Panc1 (cell line): ENCODE measurements at regions not wholly inside any gene's neighbourhood (a gene's known extent, or its start where the extent isn't known, plus 50 kb on each side); places are given as distances from the start of the nearest gene placed in this dataset.

Experiments
- POLR2AphosphoS5 ChIP-seq: IDR thresholded peaks from 2 replicates; pipeline ENCODE4 v1.6.1; 2012; ENCODE audit warnings: mild to moderate bottlenecking, low read depth, low read length, moderate library complexity
- SIN3A ChIP-seq: IDR thresholded peaks from 2 replicates; pipeline ENCODE4 v1.6.1; 2012; ENCODE audit warnings: low read depth, mild to moderate bottlenecking, low read length, moderate library complexity, borderline replicate concordance; ENCODE audit not compliant: insufficient read depth
- TF ChIP-seq, protein P1 (sequence below), 2 experiments: IDR thresholded peaks; 2 replicates each; pipeline ENCODE4 v1.6.1; 2011 to 2012; ENCODE audit warnings: low read depth in 2 of 2, control low read depth in 1 of 2, low read length in 1 of 2, mild to moderate bottlenecking in 1 of 2, moderate library complexity in 1 of 2; ENCODE audit not compliant: insufficient read depth in 1 of 2
- TF ChIP-seq, protein P2 (sequence below): fragments of 450-650 bp; IDR thresholded peaks from 2 replicates; pipeline ENCODE4 v1.5.1; 2017; ENCODE audit warnings: mild to moderate bottlenecking

DNA sequence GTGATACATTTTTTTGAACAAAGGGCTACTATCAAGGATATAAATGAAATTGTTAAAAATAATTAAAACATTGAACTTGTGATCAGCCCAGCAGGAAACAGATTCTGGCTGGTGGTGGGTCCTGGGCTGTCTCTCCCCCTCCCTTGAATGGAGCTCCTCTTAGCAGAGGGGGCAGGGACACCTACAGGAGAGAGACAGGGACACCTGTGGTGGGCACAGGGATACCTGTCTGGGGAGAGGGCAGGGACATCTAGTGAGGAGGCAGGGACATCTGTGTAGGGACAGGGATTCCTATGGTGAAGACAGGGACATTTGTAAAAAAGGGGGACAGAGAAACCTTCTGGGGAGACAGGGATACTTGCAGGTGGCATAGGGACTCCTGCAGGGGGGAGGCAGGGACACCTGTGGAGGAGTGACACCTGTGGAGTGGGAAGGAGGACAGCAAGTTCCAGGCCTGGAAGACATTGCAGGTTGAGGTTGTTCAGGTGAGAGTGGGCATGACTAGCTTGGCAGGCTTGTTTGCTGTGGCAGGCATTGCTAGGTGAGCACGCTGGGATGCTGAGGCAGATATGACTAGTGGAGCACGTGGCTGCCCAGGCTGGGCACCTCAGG, 264.2 kb downstream of the IRX2 start:
- TF ChIP-seq, protein P1, sequence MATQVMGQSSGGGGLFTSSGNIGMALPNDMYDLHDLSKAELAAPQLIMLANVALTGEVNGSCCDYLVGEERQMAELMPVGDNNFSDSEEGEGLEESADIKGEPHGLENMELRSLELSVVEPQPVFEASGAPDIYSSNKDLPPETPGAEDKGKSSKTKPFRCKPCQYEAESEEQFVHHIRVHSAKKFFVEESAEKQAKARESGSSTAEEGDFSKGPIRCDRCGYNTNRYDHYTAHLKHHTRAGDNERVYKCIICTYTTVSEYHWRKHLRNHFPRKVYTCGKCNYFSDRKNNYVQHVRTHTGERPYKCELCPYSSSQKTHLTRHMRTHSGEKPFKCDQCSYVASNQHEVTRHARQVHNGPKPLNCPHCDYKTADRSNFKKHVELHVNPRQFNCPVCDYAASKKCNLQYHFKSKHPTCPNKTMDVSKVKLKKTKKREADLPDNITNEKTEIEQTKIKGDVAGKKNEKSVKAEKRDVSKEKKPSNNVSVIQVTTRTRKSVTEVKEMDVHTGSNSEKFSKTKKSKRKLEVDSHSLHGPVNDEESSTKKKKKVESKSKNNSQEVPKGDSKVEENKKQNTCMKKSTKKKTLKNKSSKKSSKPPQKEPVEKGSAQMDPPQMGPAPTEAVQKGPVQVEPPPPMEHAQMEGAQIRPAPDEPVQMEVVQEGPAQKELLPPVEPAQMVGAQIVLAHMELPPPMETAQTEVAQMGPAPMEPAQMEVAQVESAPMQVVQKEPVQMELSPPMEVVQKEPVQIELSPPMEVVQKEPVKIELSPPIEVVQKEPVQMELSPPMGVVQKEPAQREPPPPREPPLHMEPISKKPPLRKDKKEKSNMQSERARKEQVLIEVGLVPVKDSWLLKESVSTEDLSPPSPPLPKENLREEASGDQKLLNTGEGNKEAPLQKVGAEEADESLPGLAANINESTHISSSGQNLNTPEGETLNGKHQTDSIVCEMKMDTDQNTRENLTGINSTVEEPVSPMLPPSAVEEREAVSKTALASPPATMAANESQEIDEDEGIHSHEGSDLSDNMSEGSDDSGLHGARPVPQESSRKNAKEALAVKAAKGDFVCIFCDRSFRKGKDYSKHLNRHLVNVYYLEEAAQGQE (IDR thresholded peaks at IDR 0.05; ENCODE audit: insufficient read depth in 1 of 2, low read depth in 2 of 2, low read length in 1 of 2) = no peak
- TF ChIP-seq, protein P2, sequence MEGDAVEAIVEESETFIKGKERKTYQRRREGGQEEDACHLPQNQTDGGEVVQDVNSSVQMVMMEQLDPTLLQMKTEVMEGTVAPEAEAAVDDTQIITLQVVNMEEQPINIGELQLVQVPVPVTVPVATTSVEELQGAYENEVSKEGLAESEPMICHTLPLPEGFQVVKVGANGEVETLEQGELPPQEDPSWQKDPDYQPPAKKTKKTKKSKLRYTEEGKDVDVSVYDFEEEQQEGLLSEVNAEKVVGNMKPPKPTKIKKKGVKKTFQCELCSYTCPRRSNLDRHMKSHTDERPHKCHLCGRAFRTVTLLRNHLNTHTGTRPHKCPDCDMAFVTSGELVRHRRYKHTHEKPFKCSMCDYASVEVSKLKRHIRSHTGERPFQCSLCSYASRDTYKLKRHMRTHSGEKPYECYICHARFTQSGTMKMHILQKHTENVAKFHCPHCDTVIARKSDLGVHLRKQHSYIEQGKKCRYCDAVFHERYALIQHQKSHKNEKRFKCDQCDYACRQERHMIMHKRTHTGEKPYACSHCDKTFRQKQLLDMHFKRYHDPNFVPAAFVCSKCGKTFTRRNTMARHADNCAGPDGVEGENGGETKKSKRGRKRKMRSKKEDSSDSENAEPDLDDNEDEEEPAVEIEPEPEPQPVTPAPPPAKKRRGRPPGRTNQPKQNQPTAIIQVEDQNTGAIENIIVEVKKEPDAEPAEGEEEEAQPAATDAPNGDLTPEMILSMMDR = no peak
- TF ChIP-seq SIN3A (no peak), POLR2AphosphoS5 (no peak)
